ENCODE measurements at regions not wholly inside any gene's neighbourhood (a gene's known extent, or its start where the extent isn't known, plus 50 kb on each side); places are given as distances from the start of the nearest gene placed in this dataset.

GRCh38 chr10:90141791-90142190, 440.4 kb downstream of the KIF20B start:
- Histone ChIP-seq H3K4me2 (ENCODE audit: control insufficient read depth, extremely low read depth, insufficient read depth, low read depth, low read length) (no peak overlapping the region), H3K27ac (ENCODE audit: control insufficient read depth, insufficient read depth, low read length) (no peak overlapping the region), H3K79me2 (ENCODE audit: control insufficient read depth, insufficient read depth, low read length) (no peaks in the 10 kb centered on the region), H3K4me1 (ENCODE audit: control insufficient read depth, extremely low read depth, insufficient read depth, low read length) (no peaks in the 10 kb centered on the region), H3K9me3 (ENCODE audit: control insufficient read depth, low read depth, low read length) (peaks cover 5% of the 10 kb centered on the region), H4K20me1 (ENCODE audit: control insufficient read depth, extremely low read depth, insufficient read depth, low read length) (no peaks in the 10 kb centered on the region), H3K9ac (ENCODE audit: control insufficient read depth, extremely low read depth, insufficient read depth, low read length) (no peak overlapping the region), H2AFZ (ENCODE audit: control insufficient read depth, low read length) (no peak overlapping the region), H3K36me3 (ENCODE audit: control insufficient read depth in 2 of 2, extremely low read depth in 1 of 2, insufficient read depth in 2 of 2, low read length in 2 of 2) (no peaks in the 10 kb centered on the region), H3K9me1 (ENCODE audit: control insufficient read depth, extremely low read depth, insufficient read depth, low read length) (no peaks in the 10 kb centered on the region), H3K27me3 (ENCODE audit: control insufficient read depth, extremely low read depth, insufficient read depth, low read length) (no peaks in the 10 kb centered on the region), H3K4me3 (ENCODE audit: control insufficient read depth in 2 of 3, extremely low read depth in 1 of 3, insufficient read depth in 2 of 3, low read depth in 1 of 3, low read length in 3 of 3) (no peak overlapping the region)
- FAIRE-seq (no peak), DNase-seq (ENCODE audit: low read depth, low spot score) (no peak)
- dilution Hi-C loops (cut with MboI; ENCODE audit: extremely low pct_ligation_motif_present, low sequenced_read_pairs): no loop called here
- no peak for TF ChIP-seq CTCF (optimal IDR thresholded peaks at IDR 0.05 in 1 of 3, IDR thresholded peaks at IDR 0.05 in 1 of 3, conservative IDR thresholded peaks at IDR 0.05 in 1 of 3; ENCODE audit: extremely low read depth in 1 of 3, insufficient read depth in 2 of 3, low read length in 3 of 3)
- TF ChIP-seq EZH2 (IDR thresholded peaks at IDR 0.05; ENCODE audit: low read length): no peak

GRCh38 chr10:90143937-90144336, 442.5 kb downstream of the KIF20B start:
- no peak overlapping the region for H3K4me3 ChIP-seq (ENCODE audit: control insufficient read depth in 2 of 3, extremely low read depth in 1 of 3, insufficient read depth in 2 of 3, low read depth in 1 of 3, low read length in 3 of 3)
- no peak overlapping the region for H2AFZ ChIP-seq (ENCODE audit: control insufficient read depth, low read length)
- H3K4me1 ChIP-seq (ENCODE audit: control insufficient read depth, extremely low read depth, insufficient read depth, low read length): peaks cover 17% of the 10 kb centered on the region
- no peak for TF ChIP-seq EZH2 (IDR thresholded peaks at IDR 0.05; ENCODE audit: low read length)
- no peak for TF ChIP-seq CTCF (optimal IDR thresholded peaks at IDR 0.05 in 1 of 3, IDR thresholded peaks at IDR 0.05 in 1 of 3, conservative IDR thresholded peaks at IDR 0.05 in 1 of 3; ENCODE audit: extremely low read depth in 1 of 3, insufficient read depth in 2 of 3, low read length in 3 of 3)
- H3K36me3 ChIP-seq (ENCODE audit: control insufficient read depth in 2 of 2, extremely low read depth in 1 of 2, insufficient read depth in 2 of 2, low read length in 2 of 2): no peaks in the 10 kb centered on the region
- no peaks in the 10 kb centered on the region for H3K9me3 ChIP-seq (ENCODE audit: control insufficient read depth, low read depth, low read length)
- no peak overlapping the region for H3K4me2 ChIP-seq (ENCODE audit: control insufficient read depth, extremely low read depth, insufficient read depth, low read depth, low read length)
- H3K27me3 ChIP-seq (ENCODE audit: control insufficient read depth, extremely low read depth, insufficient read depth, low read length): no peaks in the 10 kb centered on the region
- dilution Hi-C loops (cut with MboI; ENCODE audit: extremely low pct_ligation_motif_present, low sequenced_read_pairs): no loop called here
- FAIRE-seq (no peak), DNase-seq (ENCODE audit: low read depth, low spot score) (no peak)
- H3K9ac ChIP-seq (ENCODE audit: control insufficient read depth, extremely low read depth, insufficient read depth, low read length): no peak overlapping the region
- H3K27ac ChIP-seq (ENCODE audit: control insufficient read depth, insufficient read depth, low read length): no peak overlapping the region
- H3K79me2 ChIP-seq (ENCODE audit: control insufficient read depth, insufficient read depth, low read length): no peaks in the 10 kb centered on the region
- H3K9me1 ChIP-seq (ENCODE audit: control insufficient read depth, extremely low read depth, insufficient read depth, low read length): no peaks in the 10 kb centered on the region
- no peaks in the 10 kb centered on the region for H4K20me1 ChIP-seq (ENCODE audit: control insufficient read depth, extremely low read depth, insufficient read depth, low read length)
